Breast epithelium (tissue), 4 donors: ENCODE measurements at regions not wholly inside any gene's neighbourhood (a gene's known extent, or its start where the extent isn't known, plus 50 kb on each side); places are given as distances from the start of the nearest gene placed in this dataset.

ENCODE experiments used
- DNase-seq, 2 donors: peaks; one replicate each; pipeline ENCODE4 v3.0.0-alpha.2; 2019; ENCODE audit warnings: low spot score in 2 of 2
- H3K27ac ChIP-seq, 2 donors: fragments of 200-600 bp; sonication (generic) in 1 of 2; one replicate each; pipeline ENCODE4 v1.5.1; 2016 to 2019; ENCODE audit warnings: mild to moderate bottlenecking in 1 of 2
- H3K27me3 ChIP-seq, 2 donors: fragments of 200-600 bp; sonication (generic) in 1 of 2; one replicate each; pipeline versions ENCODE4 v1.5.1 to v1.6.0; 2017 to 2019; ENCODE audit warnings: control low read depth in 1 of 2, mild to moderate bottlenecking in 1 of 2
- H3K36me3 ChIP-seq: fragments of 200-600 bp; one replicate; pipeline ENCODE4 v1.5.1; 2019
- H3K4me1 ChIP-seq, 2 donors: fragments of 200-600 bp; sonication (generic); one replicate each; pipeline ENCODE4 v1.5.1; 2016 to 2019; ENCODE audit warnings: control low read depth in 1 of 2
- H3K4me3 ChIP-seq, 3 donors: fragments of 200-600 bp; sonication (generic); 1 replicate in 2 of 3; 2 replicates in 1 of 3; pipeline ENCODE4 v1.5.1; 2016 to 2019; ENCODE audit warnings: mild to moderate bottlenecking in 3 of 3, moderate library complexity in 2 of 3
- H3K9me3 ChIP-seq, 2 donors: fragments of 200-600 bp; sonication (generic) in 1 of 2; one replicate each; pipeline ENCODE4 v1.5.1; 2016 to 2019; ENCODE audit warnings: control low read depth in 1 of 2
- POLR2A ChIP-seq: fragments of 450-650 bp; IDR thresholded peaks from one replicate; pipeline ENCODE4 v1.6.1; 2016; ENCODE audit warnings: antibody characterized with exemption, mild to moderate bottlenecking, moderate library complexity
- POLR2AphosphoS5 ChIP-seq, 3 donors: sonication (generic); formaldehyde crosslinking; IDR thresholded peaks; one replicate each; pipeline ENCODE4 v1.6.1; 2017; ENCODE audit warnings: antibody characterized with exemption in 3 of 3
- intact Hi-C: fragments of 100-400 bp; cut with DNase I; formaldehyde crosslinking; loops from one replicate; pipeline ENCODE4 v1.15.1; 2023; ENCODE audit warnings: low total_unique reads
- TF ChIP-seq, protein P1 (sequence below), 3 donors: fragments of 450-650 bp; IDR thresholded peaks; one replicate each; pipeline ENCODE4 v1.5.1; 2016 to 2017; ENCODE audit warnings: antibody characterized with exemption in 3 of 3, mild to moderate bottlenecking in 3 of 3, moderate library complexity in 3 of 3

GRCh38 chr7:69002416-69002815, 595.9 kb upstream of the AUTS2 start:
- no peaks in the 10 kb centered on the region for H3K27me3 ChIP-seq
- no peaks in the 10 kb centered on the region for H3K4me1 ChIP-seq
- intact Hi-C loops = no loop called here
- H3K9me3 ChIP-seq = peaks cover 28 to 29% of the 10 kb centered on the region in 2 donors
- DNase-seq = no peak
- no peak overlapping the region for H3K4me3 ChIP-seq
- no peak for TF ChIP-seq POLR2A
- no peak for TF ChIP-seq POLR2AphosphoS5 (IDR thresholded peaks at IDR 0.05)
- TF ChIP-seq, protein P1, sequence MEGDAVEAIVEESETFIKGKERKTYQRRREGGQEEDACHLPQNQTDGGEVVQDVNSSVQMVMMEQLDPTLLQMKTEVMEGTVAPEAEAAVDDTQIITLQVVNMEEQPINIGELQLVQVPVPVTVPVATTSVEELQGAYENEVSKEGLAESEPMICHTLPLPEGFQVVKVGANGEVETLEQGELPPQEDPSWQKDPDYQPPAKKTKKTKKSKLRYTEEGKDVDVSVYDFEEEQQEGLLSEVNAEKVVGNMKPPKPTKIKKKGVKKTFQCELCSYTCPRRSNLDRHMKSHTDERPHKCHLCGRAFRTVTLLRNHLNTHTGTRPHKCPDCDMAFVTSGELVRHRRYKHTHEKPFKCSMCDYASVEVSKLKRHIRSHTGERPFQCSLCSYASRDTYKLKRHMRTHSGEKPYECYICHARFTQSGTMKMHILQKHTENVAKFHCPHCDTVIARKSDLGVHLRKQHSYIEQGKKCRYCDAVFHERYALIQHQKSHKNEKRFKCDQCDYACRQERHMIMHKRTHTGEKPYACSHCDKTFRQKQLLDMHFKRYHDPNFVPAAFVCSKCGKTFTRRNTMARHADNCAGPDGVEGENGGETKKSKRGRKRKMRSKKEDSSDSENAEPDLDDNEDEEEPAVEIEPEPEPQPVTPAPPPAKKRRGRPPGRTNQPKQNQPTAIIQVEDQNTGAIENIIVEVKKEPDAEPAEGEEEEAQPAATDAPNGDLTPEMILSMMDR (IDR thresholded peaks at IDR 0.05) = no peak
- H3K36me3 ChIP-seq = no peaks in the 10 kb centered on the region
- no peak overlapping the region for H3K27ac ChIP-seq

DNA sequence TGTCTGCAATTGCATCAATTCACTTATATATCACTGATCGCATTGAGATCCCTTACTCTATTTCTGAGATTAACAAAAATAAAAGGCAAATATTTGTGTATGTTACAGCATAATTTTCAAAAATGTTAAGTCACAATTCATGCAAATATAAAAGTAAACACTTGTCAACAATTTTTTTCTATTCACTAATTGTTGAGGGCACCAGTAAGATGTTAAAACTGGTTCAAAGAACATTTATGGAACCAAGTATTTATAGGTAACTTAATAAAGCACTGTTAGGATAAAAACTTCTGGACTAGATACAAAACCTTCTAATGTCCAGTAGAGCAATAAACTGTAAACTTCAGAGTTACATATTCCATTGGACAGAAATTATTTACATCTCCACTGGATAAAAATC, 586.1 kb upstream of the AUTS2 start:
- no peak for DNase-seq
- H3K27ac ChIP-seq = no peak overlapping the region
- TF ChIP-seq POLR2AphosphoS5 (IDR thresholded peaks at IDR 0.05) (no peak), POLR2A (no peak)
- TF ChIP-seq, protein P1 (IDR thresholded peaks at IDR 0.05) = no peak
- intact Hi-C loops = no loop called here
- no peak overlapping the region for H3K4me3 ChIP-seq
- H3K9me3 ChIP-seq = no peaks in the 10 kb centered on the region
- H3K27me3 ChIP-seq = no peaks in the 10 kb centered on the region
- H3K36me3 ChIP-seq = no peaks in the 10 kb centered on the region
- H3K4me1 ChIP-seq = no peaks in the 10 kb centered on the region

DNA sequence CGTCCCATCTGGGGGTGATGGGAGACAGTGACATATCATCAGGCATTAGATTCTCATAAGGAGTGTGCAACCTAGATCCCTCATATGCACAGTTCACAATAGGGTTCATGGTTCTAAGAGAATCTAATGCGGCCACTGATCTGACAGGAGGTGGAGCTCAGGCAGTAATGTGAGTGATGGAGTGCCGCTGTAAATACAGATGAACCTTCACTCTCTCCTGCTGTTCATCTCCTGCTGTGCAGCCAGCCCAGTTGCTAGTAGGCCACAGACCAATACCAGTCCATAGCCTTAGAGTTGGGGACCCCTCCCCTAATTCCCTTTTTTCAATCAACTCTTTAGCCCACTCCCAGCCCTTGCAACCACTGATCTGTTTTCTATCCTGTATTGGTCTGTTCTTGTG, 581.1 kb upstream of the AUTS2 start:
- Histone ChIP-seq H3K36me3 (no peaks in the 10 kb centered on the region), H3K27ac (no peak overlapping the region), H3K4me1 (no peaks in the 10 kb centered on the region), H3K4me3 (no peak overlapping the region), H3K27me3 (no peaks in the 10 kb centered on the region), H3K9me3 (peaks cover 9 to 11% of the 10 kb centered on the region in 2 donors)
- TF ChIP-seq POLR2AphosphoS5 (IDR thresholded peaks at IDR 0.05) (no peak), POLR2A (no peak)
- TF ChIP-seq, protein P1 (IDR thresholded peaks at IDR 0.05) = no peak
- intact Hi-C loops = no loop called here
- no peak for DNase-seq

DNA sequence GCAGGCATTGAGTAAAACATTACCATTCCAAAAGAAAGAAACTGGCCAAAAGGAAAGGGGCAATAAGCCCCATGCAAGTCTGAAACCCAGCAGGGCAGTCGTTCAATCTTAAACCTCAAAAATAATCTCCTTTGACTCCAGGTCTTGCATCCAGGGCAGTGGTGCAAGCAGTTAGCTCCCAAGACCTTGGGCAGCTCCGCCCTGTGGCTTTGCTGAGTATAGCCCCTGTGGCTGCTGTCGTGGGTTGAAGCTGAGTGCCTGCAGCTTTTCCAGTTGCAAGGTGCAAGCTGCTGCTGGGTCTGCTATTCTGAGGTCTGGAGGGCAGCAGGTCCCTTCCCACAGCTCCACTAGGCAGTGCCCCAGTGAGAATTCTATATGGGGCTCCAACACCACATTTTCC, 580.1 kb upstream of the AUTS2 start:
- no peaks in the 10 kb centered on the region for H3K4me1 ChIP-seq
- no peaks in the 10 kb centered on the region for H3K36me3 ChIP-seq
- DNase-seq = no peak
- TF ChIP-seq, protein P1 (IDR thresholded peaks at IDR 0.05) = no peak
- no peak for TF ChIP-seq POLR2AphosphoS5 (IDR thresholded peaks at IDR 0.05)
- H3K9me3 ChIP-seq = peaks cover 9 to 11% of the 10 kb centered on the region in 2 donors
- intact Hi-C loops = no loop called here
- no peak overlapping the region for H3K4me3 ChIP-seq
- H3K27ac ChIP-seq = no peak overlapping the region
- no peaks in the 10 kb centered on the region for H3K27me3 ChIP-seq

- no peak for DNase-seq
- H3K9me3 ChIP-seq = peaks cover 9 to 11% of the 10 kb centered on the region in 2 donors
- intact Hi-C loops = no loop called here
- TF ChIP-seq, protein P1 (IDR thresholded peaks at IDR 0.05) = no peak
- TF ChIP-seq POLR2A (no peak), POLR2AphosphoS5 (IDR thresholded peaks at IDR 0.05) (no peak)
- no peak overlapping the region for H3K4me3 ChIP-seq
- H3K4me1 ChIP-seq = no peaks in the 10 kb centered on the region
- no peaks in the 10 kb centered on the region for H3K36me3 ChIP-seq
- no peaks in the 10 kb centered on the region for H3K27me3 ChIP-seq
- no peak overlapping the region for H3K27ac ChIP-seq
Observed at GRCh38 chr7:69019437-69019836, 578.8 kb upstream of the AUTS2 start.
